SJSA1 (cell line): ENCODE measurements at regions not wholly inside any gene's neighbourhood (a gene's known extent, or its start where the extent isn't known, plus 50 kb on each side); places are given as distances from the start of the nearest gene placed in this dataset.

Source experiments
- DNase-seq, 2 experiments: peaks; one replicate each; pipeline ENCODE4 v3.0.0-alpha.2; 2015 to 2020; ENCODE audit warnings: low spot score in 2 of 2, low read depth in 1 of 2
- H3K27ac ChIP-seq: fragments of 250-450 bp; sonication (Bioruptor Pico); 2 replicates; pipeline ENCODE4 v1.5.1; 2020; ENCODE audit warnings: mild to moderate bottlenecking, moderate library complexity
- H3K27me3 ChIP-seq: fragments of 250-450 bp; sonication (Bioruptor Pico); replicated peaks from 2 replicates; pipeline ENCODE4 v1.5.1; 2020; ENCODE audit warnings: mild to moderate bottlenecking, moderate library complexity
- H3K36me3 ChIP-seq: fragments of 250-450 bp; sonication (Bioruptor Pico); 2 replicates; pipeline ENCODE4 v1.5.1; 2020; ENCODE audit warnings: mild to moderate bottlenecking
- H3K4me1 ChIP-seq: fragments of 250-450 bp; sonication (Bioruptor Pico); replicated peaks from 2 replicates; pipeline ENCODE4 v1.6.1; 2021; ENCODE audit warnings: mild to moderate bottlenecking
- H3K4me3 ChIP-seq: fragments of 250-450 bp; sonication (Bioruptor Pico); 2 replicates; pipeline ENCODE4 v1.5.1; 2020; ENCODE audit warnings: mild to moderate bottlenecking
- H3K9me3 ChIP-seq: fragments of 250-450 bp; sonication (Bioruptor Pico); replicated peaks from 2 replicates; pipeline ENCODE4 v1.5.1; 2020; ENCODE audit warnings: mild to moderate bottlenecking

DNA sequence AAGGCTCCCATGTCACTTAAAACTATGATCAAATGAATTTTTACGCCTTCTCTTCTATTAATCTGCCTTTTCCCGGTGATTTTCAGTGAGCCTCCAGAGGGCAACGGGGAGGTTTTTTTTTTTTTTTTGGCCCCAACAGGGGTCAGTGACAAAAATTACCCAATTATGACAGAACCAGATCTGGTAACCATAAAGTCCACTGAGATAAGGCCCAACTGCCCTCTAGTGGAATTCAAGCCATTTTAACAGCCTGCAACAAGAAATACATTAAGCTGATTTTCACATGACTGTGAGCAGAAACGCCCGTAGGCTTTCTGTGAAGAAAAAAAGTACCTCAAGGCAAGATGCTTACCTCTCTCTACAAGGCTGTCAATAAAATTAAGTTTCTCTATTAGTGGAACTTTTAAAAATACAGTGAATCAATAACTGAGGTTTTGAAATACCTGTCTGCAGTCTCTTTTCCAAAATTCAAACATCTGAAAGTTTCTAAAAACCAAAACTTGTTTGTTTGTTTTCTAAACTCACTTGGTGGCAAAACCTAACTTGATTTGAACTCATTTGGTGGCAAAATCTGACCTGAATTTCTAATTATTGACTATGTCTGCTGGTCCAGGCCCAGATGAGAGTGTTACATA, 49.7 kb upstream of the FST start:
- no peak overlapping the region for H3K4me3 ChIP-seq
- no peak overlapping the region for H3K27ac ChIP-seq
- H3K9me3 ChIP-seq = no peaks in the 10 kb centered on the region
- peaks cover 14% of the 10 kb centered on the region for H3K4me1 ChIP-seq
- no peaks in the 10 kb centered on the region for H3K27me3 ChIP-seq
- no peaks in the 10 kb centered on the region for H3K36me3 ChIP-seq
- DNase-seq = peak in 1 of 2 experiments; percentile 53
